GDM1 (cell line): ENCODE measurements at regions not wholly inside any gene's neighbourhood (a gene's known extent, or its start where the extent isn't known, plus 50 kb on each side); places are given as distances from the start of the nearest gene placed in this dataset.

ENCODE experiments used
- DNase-seq: peaks from one replicate; lab custom pipeline; 2025; lab: John Stamatoyannopoulos, UW

DNA sequence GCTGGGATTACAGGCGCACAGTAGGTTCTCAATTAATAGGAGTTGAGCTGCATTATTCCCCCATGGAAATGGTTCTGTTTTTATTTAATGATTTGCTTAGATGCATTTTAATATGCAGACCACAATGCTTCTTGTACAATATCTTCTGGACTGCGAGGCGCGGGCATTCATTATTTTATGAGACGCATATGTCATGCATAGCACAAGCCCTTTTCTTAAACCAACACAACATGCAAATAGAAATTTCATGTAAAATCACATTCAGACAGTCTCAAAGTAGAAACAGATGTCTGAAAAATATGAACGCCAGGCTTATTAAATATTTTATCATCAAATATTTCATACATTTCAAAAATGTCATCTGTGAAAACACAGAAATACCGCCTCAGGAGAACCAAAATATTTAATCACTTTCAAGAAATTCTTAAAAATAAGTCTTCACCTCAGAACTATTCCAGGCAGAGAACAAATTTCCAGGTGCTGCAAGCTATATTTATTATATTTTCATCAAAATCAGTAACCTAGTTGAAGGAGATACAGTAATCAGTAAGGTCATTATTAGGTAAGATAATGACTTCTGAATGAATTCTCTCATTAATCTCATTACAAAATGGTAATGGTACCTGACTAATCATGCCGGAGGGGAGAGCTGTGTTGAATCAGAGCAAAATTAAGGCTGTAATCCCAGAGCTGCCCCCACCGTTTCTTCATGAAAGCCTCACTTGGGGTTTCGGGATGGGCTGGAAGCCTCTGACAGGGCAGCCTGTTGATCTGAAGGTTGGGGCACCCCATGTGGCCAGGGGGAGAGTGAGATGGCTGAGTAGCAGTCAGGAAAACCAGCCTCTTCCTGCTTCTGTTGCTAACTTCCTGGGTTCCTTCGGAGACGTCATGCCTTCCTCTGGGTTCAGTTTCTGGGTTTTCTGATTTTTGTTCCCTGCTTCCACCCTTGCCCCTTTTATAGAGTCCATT lies 133.9 kb upstream of the ZNF618 start:
- DNase-seq = no peak

DNA sequence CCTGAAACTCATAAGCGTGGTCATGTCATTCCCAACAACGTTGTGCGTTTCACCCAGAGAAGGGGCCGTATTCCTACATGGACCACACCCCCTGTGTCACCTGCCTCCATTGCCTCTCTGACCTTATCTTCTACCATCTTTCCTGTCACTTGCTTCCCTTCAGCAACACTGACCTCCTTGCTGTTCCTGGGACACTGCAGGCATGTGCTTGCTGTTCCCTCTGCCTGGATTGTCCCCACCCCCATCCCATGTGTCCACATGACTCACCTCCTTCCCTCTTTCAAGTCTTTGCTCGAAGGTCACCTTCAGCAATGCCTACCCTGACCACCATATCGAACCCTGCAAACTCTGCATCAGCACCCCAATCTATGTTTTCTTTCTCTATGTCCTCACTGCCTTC lies 133.2 kb upstream of the ZNF618 start:
- no peak for DNase-seq

DNA sequence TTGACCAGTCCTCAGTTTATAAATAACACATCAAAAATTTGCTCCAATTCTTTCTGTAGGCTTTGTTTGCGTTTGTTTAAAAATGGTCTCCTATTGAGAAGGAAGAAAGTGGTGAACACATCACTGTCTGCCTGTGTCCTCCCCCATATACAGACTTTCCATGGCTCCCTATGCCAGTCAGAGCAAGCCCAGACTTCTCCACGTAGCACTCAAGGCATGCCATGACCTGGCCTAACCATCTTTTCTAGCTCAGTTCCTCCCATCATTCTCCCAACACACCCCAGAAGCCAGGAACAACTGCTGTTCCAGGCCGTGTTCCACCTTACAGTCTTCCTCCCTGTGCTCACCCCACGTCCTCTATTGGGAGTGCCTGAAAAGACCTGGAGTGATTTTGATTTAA lies 129.6 kb upstream of the ZNF618 start:
- DNase-seq = no peak

GRCh38 chr9:113748135-113748534 lies 128.0 kb upstream of the ZNF618 start:
- DNase-seq = no peak

DNA sequence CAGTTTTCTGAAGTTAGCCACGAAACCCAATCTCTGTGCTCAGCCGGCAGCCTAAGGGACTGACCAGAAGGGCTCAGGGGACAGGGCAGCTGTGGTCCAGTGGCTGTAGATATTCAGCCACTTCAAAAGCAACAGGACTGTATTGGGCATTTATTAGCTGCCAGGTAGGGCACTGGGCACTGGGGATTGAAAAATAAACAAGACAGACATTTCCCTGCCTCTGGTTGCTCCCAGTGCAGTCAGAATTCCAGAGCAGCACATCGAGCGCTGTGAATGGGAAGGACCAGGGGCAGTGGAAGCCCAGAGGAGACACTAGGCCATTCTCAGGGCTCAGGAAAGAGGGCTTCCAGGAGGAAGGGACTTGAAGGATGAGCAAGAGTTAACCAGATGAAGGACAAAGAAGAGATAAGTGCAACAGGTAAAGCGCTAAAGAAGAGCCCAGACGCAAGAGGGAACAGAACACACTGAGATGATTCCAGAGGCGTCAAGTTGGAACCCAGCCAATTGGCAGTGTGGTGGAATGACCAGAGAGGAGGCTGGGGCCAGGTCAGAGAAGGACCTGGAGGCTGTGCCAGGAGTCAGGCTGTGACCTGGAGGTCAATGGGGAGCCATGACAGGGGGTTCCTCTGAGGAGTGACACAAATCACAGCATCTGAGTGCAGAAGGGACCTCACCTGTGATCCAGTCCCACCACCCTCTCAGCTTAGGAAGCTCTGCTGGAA lies 122.5 kb upstream of the ZNF618 start:
- no peak for DNase-seq

DNA sequence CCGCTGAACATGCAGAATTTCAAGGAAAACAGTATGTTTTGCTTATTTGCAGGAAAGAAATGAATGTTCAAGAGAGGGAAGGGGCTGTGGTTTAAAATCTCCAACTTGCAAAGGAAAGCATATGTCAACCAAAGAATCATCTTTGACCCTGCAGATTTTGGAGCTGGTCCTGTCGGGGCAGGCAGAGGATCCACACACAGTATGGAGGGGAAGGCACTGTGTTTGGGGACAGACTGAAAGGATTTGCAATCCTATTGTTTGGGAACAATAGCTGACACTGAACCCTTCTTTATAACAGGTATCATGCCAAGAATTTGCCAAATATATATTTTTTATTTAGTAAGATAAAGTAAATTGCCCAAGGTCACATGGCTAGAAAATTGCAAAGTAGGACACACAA lies 121.4 kb upstream of the ZNF618 start:
- DNase-seq = no peak

DNA sequence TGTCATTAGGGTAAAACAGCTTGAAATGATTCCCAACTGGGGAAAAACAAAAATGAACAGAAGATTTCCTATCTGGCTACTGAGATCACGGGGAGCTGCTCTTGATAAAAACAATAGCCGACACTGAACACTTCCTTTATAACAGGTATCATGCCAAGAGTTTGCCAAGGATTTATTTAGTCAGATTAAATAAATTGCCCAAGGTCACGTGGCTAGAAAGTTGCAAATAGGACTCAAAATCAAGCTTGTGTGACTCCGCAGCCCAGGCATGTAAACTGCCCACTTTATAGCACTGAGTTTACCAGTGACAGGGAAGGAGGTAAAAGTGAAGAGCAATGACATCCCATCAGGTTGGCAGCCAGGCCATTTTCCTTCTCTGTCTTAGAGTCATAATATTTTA lies 120.7 kb upstream of the ZNF618 start:
- DNase-seq = no peak

DNA sequence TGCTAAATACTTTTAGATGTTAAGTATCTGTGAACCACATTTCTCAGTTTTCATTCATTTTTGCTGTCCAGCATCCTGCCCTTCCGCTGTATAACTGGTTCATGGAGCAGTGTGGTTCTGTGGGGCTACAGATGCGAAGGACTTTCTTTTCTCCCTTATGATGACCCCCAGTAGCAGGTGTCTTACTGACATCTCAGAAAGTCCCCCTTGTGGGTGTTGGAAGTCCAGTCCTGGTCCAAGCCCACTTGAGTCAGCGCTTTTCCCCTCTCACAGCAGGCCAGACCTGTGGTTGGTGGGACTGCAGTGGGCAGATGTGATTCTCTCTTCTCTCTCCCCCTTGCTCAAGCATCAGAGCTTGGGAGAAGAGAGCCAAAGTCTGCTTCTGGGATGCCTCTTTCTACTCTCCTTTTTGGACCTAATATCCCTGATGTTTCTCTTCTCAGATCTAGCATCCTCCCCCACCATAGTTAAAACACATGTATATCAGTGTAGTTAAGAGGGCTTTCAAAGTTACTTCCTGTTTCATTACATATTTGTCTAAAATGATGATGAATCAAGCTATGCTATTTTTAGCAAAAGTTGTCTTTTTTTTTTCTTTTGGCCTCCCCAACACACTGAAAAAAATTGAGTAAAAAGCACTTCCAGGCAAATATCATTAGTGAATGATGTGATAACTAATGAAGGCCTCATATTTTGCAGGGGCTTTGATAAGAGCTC lies 119.5 kb upstream of the ZNF618 start:
- no peak for DNase-seq

GRCh38 chr9:113763429-113763828 lies 112.7 kb upstream of the ZNF618 start:
- no peak for DNase-seq

DNA sequence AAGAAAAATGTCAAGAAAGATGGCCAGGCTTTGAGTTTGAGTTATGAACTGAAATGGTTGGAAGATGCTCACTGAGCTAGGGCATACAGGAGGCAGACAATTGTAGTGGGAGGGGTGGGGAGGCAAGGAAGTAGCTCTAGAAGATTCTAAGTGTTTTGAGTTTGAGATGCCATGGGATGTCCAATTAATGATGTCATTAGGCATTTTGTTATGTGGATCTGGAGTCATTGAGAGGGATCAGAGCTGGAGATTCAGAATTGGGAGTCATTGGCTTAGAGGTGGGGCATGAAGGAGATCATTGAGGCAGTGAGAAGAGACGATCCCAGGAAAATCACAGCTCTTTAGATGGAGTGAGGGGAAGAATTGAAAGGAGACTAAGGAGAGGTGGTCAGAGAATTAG lies 111.5 kb upstream of the ZNF618 start:
- DNase-seq = no peak

DNA sequence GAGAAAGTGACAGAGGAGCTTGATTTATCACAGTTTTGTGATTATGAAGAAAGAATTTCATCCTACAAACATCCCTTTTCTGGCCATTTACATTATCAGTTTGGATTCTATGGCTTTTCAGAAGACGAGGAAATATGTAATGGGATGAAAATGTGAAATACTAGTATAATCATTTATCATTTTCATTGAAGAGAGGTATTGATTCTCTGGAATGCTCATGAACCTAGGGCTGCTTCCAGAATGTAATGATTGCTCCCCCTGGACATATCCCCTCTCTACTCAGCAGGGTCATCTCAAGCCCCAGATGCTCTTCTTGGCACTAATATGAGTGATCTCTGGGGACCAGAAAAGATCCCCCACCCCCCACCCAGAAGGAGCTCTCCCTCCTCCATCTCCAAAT lies 106.7 kb upstream of the ZNF618 start:
- no peak for DNase-seq

GRCh38 chr9:113770396-113770795 lies 105.7 kb upstream of the ZNF618 start:
- no peak for DNase-seq

DNA sequence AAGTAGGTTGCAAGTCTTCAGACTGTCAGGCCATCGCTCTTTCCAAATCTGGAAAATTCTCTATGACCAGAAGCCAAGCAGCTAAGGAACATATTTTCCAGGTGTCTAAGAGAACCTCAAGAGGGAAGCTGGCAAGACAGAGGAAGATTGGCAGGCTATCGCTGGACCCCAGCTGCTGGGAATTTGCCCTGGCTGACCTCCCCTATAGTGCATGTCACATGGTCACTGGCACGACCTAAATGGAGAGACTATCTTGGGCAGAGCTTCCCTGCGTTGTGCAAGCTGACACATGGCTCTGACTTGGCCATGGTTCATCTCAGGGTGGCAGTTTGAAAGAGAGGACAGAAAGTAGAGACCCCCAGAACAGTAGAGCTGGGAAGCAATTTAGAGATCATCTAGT lies 104.9 kb upstream of the ZNF618 start:
- no peak for DNase-seq

DNA sequence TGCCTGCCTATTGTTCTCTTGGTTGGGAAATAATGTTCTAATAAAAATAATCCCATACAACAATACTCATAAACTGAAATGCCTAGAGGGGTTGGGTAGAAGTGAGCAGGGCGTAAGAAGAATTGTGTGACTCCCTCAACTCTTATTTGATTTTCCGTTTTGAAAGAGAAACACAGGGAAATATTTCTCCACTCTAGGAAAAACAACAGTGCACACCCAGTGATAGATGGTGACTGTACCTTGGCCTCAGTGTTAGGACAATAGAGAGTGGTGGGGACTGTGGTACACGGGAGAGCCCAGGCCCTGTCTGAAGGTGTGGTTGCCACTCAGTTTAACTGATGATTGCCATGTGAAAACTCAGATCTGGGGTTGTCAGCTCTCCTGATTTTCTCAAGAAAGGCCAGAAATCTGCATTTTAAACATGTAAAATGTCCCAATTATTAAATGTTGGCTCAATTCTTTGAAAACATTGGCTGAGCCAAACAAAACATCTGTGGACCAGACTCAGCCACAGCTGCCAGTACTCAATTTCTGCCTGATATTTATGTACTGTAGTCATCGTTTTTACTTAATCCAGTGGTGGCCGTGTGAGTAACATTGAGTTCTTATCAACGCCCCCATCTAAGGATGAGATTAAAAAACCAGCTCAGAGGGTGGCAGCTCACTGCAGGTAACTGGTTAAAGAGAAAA lies 103.8 kb upstream of the ZNF618 start:
- DNase-seq = no peak

- DNase-seq = no peak
Observed at GRCh38 chr9:113774963-113775362, 101.1 kb upstream of the ZNF618 start.

GRCh38 chr9:113775749-113776148 lies 100.4 kb upstream of the ZNF618 start:
- DNase-seq = no peak

DNA sequence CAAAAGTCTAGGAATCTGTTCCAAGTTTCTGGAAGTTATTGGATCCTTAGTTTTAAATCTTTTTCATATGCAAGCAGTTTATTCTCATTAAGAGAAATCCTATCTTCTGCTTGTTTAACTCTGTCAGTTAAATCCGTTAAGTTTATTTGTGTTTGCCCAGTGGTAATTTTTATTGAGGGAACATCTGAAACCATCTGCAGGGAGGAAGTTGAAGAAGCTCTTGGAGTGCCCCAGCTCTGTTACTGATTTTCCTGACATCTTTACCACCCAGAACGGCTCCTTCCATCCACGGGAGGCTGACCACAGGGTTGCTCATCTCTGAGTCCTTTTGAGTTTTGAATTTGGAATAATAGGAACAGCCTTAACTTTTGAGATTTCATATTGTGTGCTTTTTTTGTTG lies 99.9 kb upstream of the ZNF618 start:
- DNase-seq = no peak

DNA sequence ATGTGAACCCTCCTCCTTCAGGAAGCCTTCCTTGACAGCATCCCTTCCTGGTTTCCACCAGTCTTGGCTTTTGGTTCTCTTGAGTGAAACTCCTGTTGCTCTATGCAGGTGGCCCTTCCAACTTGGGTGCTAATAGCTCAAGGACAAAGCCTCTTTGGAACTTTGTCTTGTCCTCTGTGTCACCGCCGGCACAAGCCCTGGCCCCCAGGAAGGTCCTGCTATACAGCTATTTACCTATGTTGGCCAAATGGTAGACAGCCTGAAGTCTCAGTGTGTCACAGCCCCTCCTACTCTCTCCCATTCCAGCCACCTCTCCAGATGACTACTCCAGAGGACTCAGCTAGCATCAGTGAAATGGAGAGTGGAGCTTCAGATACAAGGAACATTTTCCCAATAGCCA lies 94.7 kb upstream of the ZNF618 start:
- no peak for DNase-seq

- no peak for DNase-seq
Observed at GRCh38 chr9:113781896-113782295, 94.2 kb upstream of the ZNF618 start.

DNA sequence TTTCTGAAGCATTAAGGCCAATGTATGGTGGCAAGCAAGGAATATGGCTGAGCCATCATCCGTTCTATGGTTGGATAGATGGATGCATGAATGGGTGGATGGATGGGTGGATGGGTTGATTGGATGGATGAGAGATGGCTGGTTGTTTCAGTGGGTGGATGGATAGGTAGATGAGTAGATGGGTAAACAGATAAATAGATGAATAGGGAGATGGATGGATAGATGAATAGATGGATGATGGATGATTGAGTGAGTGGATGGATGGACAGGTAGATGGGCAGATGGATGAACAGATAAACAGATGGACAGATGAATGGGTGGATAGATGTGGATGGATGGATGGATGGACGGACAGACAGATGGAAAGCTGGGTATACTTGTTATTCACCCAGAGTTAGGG lies 92.6 kb upstream of the ZNF618 start:
- DNase-seq = no peak

- no peak for DNase-seq
Observed at GRCh38 chr9:113785334-113785733, 90.8 kb upstream of the ZNF618 start.

- DNase-seq = no peak
Observed at GRCh38 chr9:113786071-113786470, 90.0 kb upstream of the ZNF618 start.
